ENCODE measurements at regions not wholly inside any gene's neighbourhood (a gene's known extent, or its start where the extent isn't known, plus 50 kb on each side); places are given as distances from the start of the nearest gene placed in this dataset.

DNA sequence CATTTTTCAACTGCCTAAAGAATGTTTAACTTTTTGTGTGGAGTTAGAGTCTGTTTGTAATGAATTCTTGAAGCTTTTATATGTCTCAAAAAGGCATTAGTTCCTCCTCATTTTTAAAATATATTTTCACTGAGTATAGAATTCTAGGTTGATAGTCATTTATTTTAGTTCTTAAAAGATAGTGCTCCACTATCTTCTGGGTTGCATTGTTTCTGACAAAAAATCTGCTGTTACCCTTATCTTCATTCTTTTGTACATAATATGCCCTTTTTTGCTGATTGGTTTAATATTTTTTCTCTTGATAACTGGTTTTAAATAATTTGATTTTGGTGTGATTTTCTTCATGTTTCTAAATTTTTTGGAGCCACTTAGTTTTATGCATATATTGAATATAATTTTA lies 754.7 kb upstream of the GYPC start:
- TF ChIP-seq SP1 (IDR thresholded peaks at IDR 0.05): no peak
- TF ChIP-seq FOXK2 (IDR thresholded peaks at IDR 0.05): no peak
- TF ChIP-seq FOXM1 (IDR thresholded peaks at IDR 0.05; ENCODE audit: borderline replicate concordance): no peak
- no peak for TF ChIP-seq L3MBTL2 (conservative IDR thresholded peaks at IDR 0.05)
- no peak for TF ChIP-seq ELF4 (IDR thresholded peaks at IDR 0.05)

Measured in HEK293T (cell line).